GM21390 (cell line): ENCODE measurements at regions not wholly inside any gene's neighbourhood (a gene's known extent, or its start where the extent isn't known, plus 50 kb on each side); places are given as distances from the start of the nearest gene placed in this dataset.
"Not testable (repeated sequence)": the region's sequence is repeated elsewhere in the genome, so short reads cannot be mapped to it uniquely, and the experiment has no call there.

Experiments
- ATAC-seq: cut with Tn5 transposase; IDR thresholded peaks from one replicate; pipeline ENCODE4 v1.9.1; 2021; ENCODE audit not compliant: unreplicated experiment

- not testable (repeated sequence) for ATAC-seq
Measured at GRCh38 chrX:84856791-84857190, 146.9 kb upstream of the APOOL start.

GRCh38 chrX:84858771-84859170 is 144.9 kb upstream of the APOOL start:
- peak; percentile 55 for ATAC-seq

- ATAC-seq, result no peak
Measured at GRCh38 chrX:84865113-84865512, 138.6 kb upstream of the APOOL start.

GRCh38 chrX:84870281-84870680 is 133.4 kb upstream of the APOOL start:
- not testable (repeated sequence) for ATAC-seq

GRCh38 chrX:84872160-84872771 is 131.4 kb upstream of the APOOL start:
- not testable (repeated sequence) for ATAC-seq

GRCh38 chrX:84873176-84873575 is 130.5 kb upstream of the APOOL start:
- no peak for ATAC-seq

GRCh38 chrX:84876876-84877275 is 126.8 kb upstream of the APOOL start:
- no peak for ATAC-seq

GRCh38 chrX:84893897-84894296 is 109.8 kb upstream of the APOOL start:
- ATAC-seq, result no peak

- no peak for ATAC-seq
Measured at GRCh38 chrX:84907324-84907968, 96.2 kb upstream of the APOOL start.

GRCh38 chrX:84909151-84909550 is 94.5 kb upstream of the APOOL start:
- no peak for ATAC-seq

GRCh38 chrX:84924624-84925023 is 79.1 kb upstream of the APOOL start:
- no peak for ATAC-seq

- ATAC-seq, result no peak
Measured at GRCh38 chrX:84932814-84933213, 70.9 kb upstream of the APOOL start.

GRCh38 chrX:84933956-84934556 is 69.6 kb upstream of the APOOL start:
- ATAC-seq, result no peak
